Right lobe of liver (tissue), 4 donors: ENCODE measurements at regions not wholly inside any gene's neighbourhood (a gene's known extent, or its start where the extent isn't known, plus 50 kb on each side); places are given as distances from the start of the nearest gene placed in this dataset.

Experiments
- CTCF ChIP-seq, 4 donors: fragments of 200-600 bp in 3 of 4; fragments of 450-650 bp in 1 of 4; IDR thresholded peaks; one replicate each; pipeline versions ENCODE4 v1.5.1 to v1.8.0; 2016 to 2022; ENCODE audit warnings: antibody characterized with exemption in 4 of 4, mild to moderate bottlenecking in 2 of 4
- POLR2A ChIP-seq: fragments of 450-650 bp; IDR thresholded peaks from one replicate; pipeline ENCODE4 v1.6.1; 2017; ENCODE audit warnings: antibody characterized with exemption, mild to moderate bottlenecking
- donor health status: DM: no; HTN: no; CAD: no.
- donor health status: DM: no; HTN: no; CAD: no.
- donor health status: DM: no; HTN: yes; CAD: no.

GRCh38 chr12:90048918-90049317 is 340.3 kb upstream of the ATP2B1 start:
- TF ChIP-seq CTCF (IDR thresholded peaks at IDR 0.05) (no peak), POLR2A (no peak)
